Stimulated activated CD4-positive, alpha-beta T cell treated with anti-CD3 and anti-CD28 coated beads, Interleukin-1b, Interleukin-23, amount 100 ng/mL, for 48 hours (primary cell): ENCODE measurements at regions not wholly inside any gene's neighbourhood (a gene's known extent, or its start where the extent isn't known, plus 50 kb on each side); places are given as distances from the start of the nearest gene placed in this dataset.

Source experiments
- DNase-seq: peaks from one replicate; pipeline ENCODE4 v3.0.0-alpha.2; 2020

DNA sequence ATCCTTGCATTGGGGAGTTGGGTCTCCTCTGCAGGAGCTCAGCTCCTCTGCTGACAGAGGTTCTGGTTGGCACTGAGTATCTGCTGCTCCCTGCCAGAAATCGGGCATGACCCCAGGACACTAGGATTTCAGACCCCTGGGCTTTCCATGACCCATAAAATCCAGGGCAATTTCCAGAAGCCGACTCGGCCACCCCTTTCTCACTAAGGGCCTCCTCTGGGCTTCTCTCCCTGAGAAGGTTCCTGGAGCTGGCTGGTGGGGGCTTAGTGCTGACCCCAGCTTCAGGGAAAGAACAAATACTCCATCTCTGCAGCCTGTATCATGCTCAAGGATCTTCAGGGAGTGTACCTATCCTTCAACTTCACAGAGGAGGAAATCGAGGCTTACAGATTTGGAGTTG, 603.4 kb downstream of the PTPRU start:
- no peak for DNase-seq

DNA sequence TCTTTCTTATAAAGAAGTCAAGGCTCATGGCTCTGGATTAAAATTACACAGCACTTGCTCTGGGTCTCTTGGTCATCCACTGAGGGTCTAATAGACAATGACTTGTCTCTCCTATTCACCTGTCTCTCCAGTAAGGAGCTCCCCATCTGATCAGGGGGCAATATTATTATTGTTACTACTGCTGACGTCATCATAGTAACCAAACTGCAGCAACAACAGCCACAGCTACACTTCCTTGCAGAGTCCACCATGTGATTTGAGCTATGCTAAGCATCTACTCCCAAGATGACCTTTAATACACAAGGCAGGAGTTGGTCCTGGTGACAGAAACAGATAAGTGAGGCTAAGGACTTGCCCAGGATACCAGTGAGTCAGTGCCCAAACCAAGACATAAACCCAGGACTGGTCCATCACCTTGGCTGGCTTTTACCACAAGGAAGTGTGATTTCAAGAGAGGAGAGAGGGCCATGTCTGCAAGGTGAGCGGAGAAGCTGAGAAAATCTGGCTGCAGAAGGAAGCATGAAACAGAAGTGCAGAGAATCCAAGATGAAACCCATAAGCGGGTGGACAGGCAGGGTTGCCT, 602.5 kb downstream of the PTPRU start:
- no peak for DNase-seq

GRCh38 chr1:29836651-29837646, 600.6 kb downstream of the PTPRU start:
- DNase-seq: no peak

DNA sequence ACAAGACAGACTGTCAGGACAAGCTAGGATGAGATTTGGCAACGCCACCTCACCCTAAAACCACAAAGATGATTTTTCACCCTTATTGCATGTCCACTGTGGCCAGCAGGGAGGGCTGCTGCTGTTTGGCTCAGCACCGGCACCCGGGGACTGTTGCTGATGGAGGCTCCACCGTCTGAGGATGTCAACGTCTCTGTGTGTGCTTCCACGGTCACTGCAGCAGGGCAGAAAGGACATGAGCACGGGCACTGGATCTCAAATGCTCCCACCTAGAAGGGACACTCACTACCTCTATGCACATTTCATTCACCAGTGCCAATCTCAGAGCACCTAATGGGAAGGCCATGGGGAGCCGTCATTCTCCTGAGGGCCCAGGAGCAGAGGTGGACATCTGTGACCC, 599.6 kb downstream of the PTPRU start:
- DNase-seq: no peak

- DNase-seq: no peak
Observed at GRCh38 chr1:29835406-29835805, 599.1 kb downstream of the PTPRU start.

- no peak for DNase-seq
Observed at GRCh38 chr1:29833581-29833980, 597.3 kb downstream of the PTPRU start.

DNA sequence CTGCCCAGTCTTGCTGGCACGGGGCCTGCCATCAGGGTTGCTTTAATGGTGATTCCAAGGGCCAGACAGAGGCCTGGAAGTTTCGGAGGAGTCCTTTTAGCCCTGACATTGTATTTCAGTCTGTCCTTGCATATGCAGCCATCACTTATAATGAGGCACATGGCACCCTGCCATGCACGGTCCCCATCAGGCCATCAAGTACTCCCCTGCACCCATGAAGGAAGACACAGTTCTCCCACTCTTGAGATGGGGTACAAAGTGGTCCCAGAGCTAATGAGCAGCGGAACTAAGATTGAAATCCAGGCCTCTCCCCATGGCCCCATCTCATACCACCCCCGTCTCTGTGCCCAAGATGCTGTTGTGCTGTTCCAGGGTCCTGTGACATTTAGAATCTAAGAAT, 596.6 kb downstream of the PTPRU start:
- no peak for DNase-seq

DNA sequence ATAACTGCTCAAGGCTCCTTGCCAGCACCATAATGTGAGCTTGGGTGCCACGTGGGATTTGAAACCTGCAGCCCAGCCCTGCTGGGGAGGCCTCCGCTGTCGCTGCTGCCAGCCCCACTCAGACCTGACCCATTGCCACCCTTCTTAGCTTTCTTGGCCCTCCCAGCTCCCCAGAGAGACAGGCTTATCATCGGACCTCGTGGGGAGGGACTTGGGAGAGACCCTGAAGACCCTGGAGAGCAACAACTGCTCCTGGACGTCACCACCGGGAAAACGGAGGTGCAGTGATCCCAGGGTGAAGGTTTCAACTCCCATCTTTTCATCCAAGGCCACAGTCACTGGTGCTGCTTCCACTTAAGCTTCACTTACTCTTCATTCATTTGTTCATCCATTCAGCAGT, 596.1 kb downstream of the PTPRU start:
- DNase-seq: no peak

DNA sequence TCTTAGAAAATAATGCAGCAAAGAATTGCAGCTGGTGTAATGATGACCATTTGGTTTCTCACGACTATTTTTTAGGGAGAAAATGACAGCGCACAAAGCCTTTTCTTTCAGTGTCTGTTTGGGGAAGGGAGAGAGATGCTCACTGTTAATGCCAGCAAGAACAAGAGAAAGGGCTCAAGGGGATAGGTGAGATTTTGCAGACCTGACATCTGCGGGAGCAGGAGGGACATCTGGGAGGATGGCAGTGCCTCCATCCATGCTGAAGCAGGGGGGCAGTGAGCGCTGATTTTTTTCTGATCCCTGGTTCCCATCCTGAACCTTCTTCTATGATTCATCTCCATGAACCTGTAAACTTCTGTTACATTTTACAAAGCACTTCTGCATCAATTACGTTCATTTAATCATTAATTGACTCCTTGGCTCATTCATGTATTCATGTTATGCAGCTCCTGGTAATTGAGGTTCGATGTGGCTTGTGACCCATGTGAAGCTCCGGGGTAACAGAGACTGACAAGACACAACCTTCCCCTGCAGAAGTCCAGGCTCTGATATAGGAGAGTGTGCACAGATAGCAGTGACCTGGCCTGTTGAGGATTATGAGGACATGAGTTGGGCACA, 595.3 kb downstream of the PTPRU start:
- DNase-seq: no peak

DNA sequence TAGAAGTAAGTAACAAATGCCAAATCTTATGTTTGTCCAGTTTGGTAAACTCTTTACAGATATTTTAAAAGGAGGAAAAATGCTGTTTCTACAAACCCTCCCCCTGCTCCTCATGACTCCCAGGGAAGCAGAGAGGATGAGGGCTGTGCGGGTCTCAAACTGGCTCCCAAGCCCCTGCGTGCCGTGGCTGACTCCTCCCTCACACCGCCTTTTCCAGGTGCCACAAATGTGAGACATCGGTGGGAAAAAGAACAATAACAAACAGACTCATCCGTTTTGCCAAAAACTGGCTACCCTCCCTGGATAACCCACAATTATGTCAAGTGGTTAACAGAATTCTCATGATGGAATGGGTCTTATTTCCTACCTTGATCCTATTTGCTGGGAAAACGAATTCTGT, 594.6 kb downstream of the PTPRU start:
- DNase-seq: no peak

DNA sequence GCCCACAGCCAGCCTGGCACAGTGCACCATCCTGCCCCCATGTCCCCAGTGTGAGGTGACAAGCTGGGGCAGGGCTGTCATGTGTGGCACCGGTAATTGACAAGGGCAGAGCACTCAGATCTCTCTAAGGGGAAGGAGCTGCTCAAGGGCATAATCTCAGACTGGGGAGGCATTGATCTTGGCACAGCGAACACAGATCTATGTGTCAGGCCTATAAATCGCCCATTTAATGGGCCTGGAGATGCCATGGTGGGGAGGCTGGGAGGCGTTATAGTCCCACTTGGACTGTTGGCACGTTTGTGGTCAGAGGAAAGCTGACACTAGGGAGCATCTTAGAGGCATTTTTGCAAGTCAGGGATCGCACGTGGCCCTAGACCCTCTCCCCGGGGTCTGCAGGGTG, 594.1 kb downstream of the PTPRU start:
- no peak for DNase-seq

DNA sequence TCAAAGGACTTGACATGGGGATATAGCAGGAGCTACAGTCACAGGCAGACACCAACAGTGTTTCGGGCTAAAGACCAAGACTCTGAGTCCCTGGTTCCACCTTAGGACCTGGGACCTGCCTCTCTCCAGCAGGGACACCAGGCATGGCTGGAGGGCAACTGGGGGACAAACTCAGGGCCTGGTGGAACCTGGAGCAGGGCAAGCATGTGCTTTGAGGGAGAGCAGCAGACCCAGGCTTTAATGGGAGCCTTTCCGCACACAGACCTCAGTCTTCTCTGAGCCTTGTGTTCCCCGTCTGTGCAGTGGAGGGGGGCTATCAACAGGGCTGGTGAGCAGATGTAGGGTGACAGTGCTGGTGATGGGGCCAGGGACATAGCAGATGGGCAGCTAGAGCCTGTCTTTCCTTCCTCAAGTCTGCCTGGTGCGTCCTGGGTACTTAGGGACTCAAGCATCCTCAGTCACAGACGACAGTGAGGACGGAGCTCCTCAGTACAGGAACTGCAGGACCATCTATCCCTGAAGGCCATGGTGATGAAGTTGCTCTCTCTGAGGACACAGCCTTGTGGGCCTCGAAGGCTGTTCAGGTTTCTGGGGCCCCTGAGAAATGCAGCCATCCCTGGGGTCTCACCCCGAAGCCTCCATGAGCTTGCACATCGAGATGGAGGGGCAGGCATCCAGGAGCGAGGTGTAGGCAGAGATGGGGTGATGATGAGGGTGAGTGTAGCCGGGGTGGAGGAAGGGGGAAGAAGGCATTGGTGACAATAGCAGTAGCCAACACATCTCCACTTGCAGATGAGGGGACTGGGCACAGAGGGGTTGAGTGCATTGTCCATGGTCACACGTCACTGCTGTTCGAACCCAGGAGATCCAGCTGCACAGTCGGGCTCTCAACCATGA, 593.4 kb downstream of the PTPRU start:
- DNase-seq: no peak

DNA sequence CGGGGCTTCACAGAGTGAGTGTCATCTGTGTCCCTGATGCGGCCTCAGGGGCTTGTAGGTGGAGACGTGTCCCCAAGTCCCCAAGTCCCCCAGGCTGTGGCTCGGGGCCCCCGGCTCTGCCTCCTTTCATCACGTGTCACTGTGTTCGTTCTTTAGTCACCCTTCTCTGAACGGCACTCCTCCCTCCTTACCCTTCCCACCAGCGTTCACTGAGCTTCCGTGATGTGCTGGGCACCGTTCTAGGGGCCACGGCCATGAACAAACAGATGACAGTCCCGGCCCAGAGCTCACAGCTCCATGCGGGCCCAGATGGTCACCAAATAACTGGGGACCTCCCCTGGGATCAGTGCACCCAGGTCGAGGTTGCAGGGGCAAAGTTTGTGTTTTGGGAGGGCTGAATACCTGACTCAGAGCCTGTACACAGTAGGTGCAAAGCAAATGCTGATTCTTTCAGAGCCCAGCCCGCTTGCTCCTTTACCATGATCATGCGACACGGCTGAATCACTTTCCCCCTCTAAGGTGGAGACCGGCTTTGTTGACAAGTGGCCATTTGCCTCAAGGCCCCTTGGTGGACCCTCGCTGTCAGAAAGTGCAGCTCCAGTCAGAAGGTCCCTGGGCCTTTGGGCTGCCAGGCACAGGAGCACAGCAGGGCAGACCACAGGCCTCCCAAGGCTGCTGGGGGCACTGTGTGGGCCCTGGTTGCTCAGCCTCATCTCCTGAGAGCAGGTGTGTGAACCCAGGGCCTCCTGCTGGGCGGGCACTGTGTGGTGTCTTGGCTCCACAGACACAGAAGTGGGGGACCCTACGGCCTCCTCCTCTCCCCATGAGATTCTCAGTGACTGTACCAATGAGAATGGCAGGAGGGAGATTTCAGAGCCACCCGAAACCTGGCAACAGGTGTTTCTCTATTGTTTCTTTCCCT, 592.5 kb downstream of the PTPRU start:
- no peak for DNase-seq

DNA sequence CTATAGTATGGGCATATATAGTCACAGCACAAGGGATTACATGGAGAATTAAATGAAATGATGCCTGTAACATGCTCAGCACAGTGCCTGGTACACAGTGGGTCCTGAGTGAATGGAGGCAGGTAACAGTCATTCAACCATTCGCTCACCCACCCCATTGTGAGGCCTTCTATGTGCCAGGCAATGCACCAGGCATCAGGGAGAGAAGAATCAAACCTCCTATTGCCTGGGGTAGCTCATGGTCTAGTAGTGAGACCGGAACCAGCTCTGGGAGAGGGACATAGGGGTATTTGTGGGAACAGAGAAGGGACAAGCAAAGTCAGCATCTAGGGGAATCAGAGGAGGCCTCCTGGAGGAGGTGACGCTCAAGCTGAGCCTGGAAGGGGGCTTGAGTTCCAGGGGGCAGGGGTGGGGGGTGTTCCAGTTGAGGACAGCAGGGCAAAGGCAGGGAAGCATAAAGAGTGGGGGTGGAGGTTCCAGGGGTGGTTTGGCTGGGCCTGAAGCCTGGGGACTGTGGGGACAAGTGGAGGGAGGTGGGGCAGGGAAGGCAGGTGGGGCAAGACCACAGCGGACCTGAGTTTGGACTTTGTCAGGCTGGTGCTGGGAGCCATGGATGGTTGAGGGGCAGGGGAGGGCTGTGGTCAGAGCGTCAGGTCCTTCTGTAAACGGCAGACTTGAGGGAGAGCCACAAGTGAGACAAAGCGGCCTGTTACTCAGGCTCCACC, 591.6 kb downstream of the PTPRU start:
- DNase-seq: no peak

DNA sequence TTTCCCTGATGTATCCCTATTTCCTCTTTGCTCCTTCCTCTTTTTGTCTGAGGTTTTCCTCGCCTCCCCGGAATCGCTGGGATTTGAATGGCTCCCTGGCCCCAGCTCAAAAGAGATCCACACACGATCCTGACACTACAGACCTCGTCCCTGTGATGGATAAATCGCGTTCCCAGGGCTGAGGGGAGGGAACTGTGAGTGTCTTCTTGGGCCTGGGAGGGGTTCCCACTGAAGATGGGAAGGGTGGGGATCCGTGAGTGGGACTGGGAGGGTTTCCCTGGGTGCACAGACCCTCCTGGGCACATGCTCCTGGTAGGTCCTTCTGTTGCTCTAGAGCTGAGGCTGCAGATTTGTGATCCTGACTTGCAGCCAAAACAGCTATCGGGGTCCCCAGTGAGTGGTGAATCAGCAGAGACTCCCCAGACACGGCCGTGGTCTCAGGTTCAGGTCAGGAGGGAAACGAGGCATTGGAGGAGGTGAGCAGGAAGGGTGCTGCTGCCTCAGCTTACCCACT, 591.0 kb downstream of the PTPRU start:
- DNase-seq: no peak

- no peak for DNase-seq
Observed at GRCh38 chr1:29826646-29827045, 590.3 kb downstream of the PTPRU start.

GRCh38 chr1:29825941-29826415, 589.7 kb downstream of the PTPRU start:
- no peak for DNase-seq

- DNase-seq: no peak
Observed at GRCh38 chr1:29825274-29825940, 589.1 kb downstream of the PTPRU start.

GRCh38 chr1:29824511-29825273, 588.4 kb downstream of the PTPRU start:
- no peak for DNase-seq
